Panc1 (cell line): ENCODE measurements at regions not wholly inside any gene's neighbourhood (a gene's known extent, or its start where the extent isn't known, plus 50 kb on each side); places are given as distances from the start of the nearest gene placed in this dataset.

Experiments
- ATAC-seq: fragments of 200-7000 bp; cut with Tn5 transposase; 2 replicates; pipeline ENCODE4 v1.9.1; 2020; ENCODE audit warnings: mild to moderate bottlenecking, moderate library complexity
- BruUV-seq: library from RNA; stranded (reverse); fragments of 400-500 nt; replicated peaks from 2 replicates; lab custom pipeline; 2021; lab: Mats Ljungman, UMichigan
- CTCF ChIA-PET: fragments of 300-600 bp; sonication (Branson Sonifier 250); formaldehyde crosslinking; loops from one replicate; lab custom pipeline; 2022; ENCODE audit warnings: antibody characterized with exemption; lab: Charles Lee
- POLR2A ChIA-PET: fragments of 300-600 bp; sonication (Branson Sonifier 250); formaldehyde crosslinking; loops from one replicate; lab custom pipeline; 2022; ENCODE audit warnings: antibody characterized with exemption; lab: Charles Lee
- DNase-seq: peaks from one replicate; pipeline ENCODE4 v3.0.0-alpha.2; 2010; ENCODE audit warnings: low read depth, low spot score
- H3K27ac ChIP-seq: 2 replicates; pipeline ENCODE4 v1.5.1; 2011; ENCODE audit warnings: mild to moderate bottlenecking, low read length, inconsistent platforms
- H3K27me3 ChIP-seq: fragments of 200-500 bp; sonication (Bioruptor generic); 2 replicates; pipeline ENCODE4 v1.6.0; 2014; ENCODE audit warnings: low read length, inconsistent platforms; ENCODE audit not compliant: control insufficient read depth, insufficient read depth
- H3K36me3 ChIP-seq: fragments of 200-500 bp; sonication (Bioruptor generic); 2 replicates; pipeline ENCODE4 v1.5.1; 2014; ENCODE audit warnings: inconsistent platforms, mild to moderate bottlenecking, low read length, moderate library complexity; ENCODE audit not compliant: control insufficient read depth, insufficient read depth
- H3K4me1 ChIP-seq: 2 replicates; pipeline ENCODE4 v1.5.1; 2011; ENCODE audit warnings: inconsistent platforms, mild to moderate bottlenecking, low read length, moderate library complexity; ENCODE audit not compliant: control insufficient read depth, insufficient read depth
- H3K4me3 ChIP-seq, 2 experiments: 2 replicates each; pipeline ENCODE4 v1.5.1; 2011 to 2012; ENCODE audit warnings: low read depth in 2 of 2, low read length in 2 of 2, mild to moderate bottlenecking in 2 of 2, inconsistent platforms in 1 of 2, moderate library complexity in 1 of 2
- H3K9me3 ChIP-seq: fragments of 200-500 bp; sonication (Bioruptor generic); 2 replicates; pipeline ENCODE4 v1.5.1; 2014; ENCODE audit warnings: low read depth, mild to moderate bottlenecking, inconsistent platforms, low read length, moderate library complexity; ENCODE audit not compliant: control insufficient read depth, insufficient read depth
- POLR2AphosphoS5 ChIP-seq: IDR thresholded peaks from 2 replicates; pipeline ENCODE4 v1.6.1; 2012; ENCODE audit warnings: mild to moderate bottlenecking, low read depth, low read length, moderate library complexity
- SIN3A ChIP-seq: IDR thresholded peaks from 2 replicates; pipeline ENCODE4 v1.6.1; 2012; ENCODE audit warnings: low read depth, mild to moderate bottlenecking, low read length, moderate library complexity, borderline replicate concordance; ENCODE audit not compliant: insufficient read depth
- TCF7L2 ChIP-seq: IDR thresholded peaks from 2 replicates; pipeline ENCODE4 v1.6.1; 2011; ENCODE audit warnings: mild to moderate bottlenecking, low read depth, low read length, inconsistent platforms
- in situ Hi-C: cut with HindIII; loops from 2 replicates; pipeline ENCODE4 v1.10.0; 2016; ENCODE audit warnings: low sequenced_read_pairs, low pct_unique_long_range_greater_than_20kb
- intact Hi-C: fragments of 100-400 bp; cut with micrococcal nuclease; formaldehyde crosslinking; loops from one replicate; pipeline ENCODE4 v1.10.0; 2022; ENCODE audit not compliant: unreplicated experiment
- TF ChIP-seq, protein P1 (sequence below): fragments of 450-650 bp; IDR thresholded peaks from 2 replicates; pipeline ENCODE4 v1.5.1; 2017; ENCODE audit warnings: mild to moderate bottlenecking
- TF ChIP-seq, protein P2 (sequence below), 2 experiments: IDR thresholded peaks; 2 replicates each; pipeline ENCODE4 v1.6.1; 2011 to 2012; ENCODE audit warnings: low read depth in 2 of 2, control low read depth in 1 of 2, low read length in 1 of 2, mild to moderate bottlenecking in 1 of 2, moderate library complexity in 1 of 2; ENCODE audit not compliant: insufficient read depth in 1 of 2

DNA sequence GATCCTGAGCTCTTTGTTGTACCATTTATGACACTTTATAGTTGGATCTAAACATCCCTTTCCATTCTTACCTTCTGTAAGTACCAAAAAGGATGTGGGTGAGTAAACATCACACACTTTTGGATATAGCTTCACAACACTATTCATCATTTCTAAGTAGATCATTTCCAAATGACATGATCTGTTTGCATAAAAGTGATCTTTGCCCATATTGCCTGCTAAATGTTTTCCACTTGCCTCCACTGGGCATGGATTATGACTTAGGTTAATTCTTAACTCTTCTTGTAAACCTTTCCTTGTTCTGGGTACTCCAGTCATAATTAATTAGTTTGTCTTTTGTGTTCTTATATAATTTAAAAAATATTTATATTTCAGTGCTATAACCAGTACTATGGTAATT lies 244.9 kb upstream of the AGA start:
- Histone ChIP-seq H3K4me3 (no peak overlapping the region), H3K27ac (no peak overlapping the region), H3K27me3 (no peaks in the 10 kb centered on the region), H3K36me3 (no peaks in the 10 kb centered on the region), H3K4me1 (no peaks in the 10 kb centered on the region), H3K9me3 (no peaks in the 10 kb centered on the region)
- ChIA-PET CTCF (no interaction called here), POLR2A (no interaction called here)
- BruUV-seq: no TSS peak
- no peak for ATAC-seq
- intact Hi-C loops: no loop called here
- in situ Hi-C loops: no loop called here
- no peak for DNase-seq
- TF ChIP-seq POLR2AphosphoS5: no peak
- TF ChIP-seq SIN3A: no peak

DNA sequence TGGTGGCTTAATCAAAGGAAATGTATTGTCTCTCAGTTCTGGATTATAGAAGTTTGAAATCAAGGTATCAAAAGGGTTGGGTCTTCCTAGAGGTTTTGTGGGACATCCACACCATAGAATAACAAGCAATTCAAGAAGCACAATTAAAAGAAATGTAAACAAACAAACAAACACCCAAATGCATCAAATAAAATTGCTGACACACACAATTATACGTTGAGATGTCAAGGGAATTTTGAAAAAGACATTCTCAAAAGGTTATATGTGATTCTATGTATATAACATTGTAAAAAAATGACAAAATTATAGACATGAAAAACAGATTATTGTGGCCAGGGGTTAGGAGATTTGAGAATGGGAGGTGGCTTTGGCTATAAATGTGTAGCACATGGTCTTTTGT lies 250.7 kb upstream of the AGA start:
- ATAC-seq (no peak), DNase-seq (no peak)
- Histone ChIP-seq H3K9me3 (no peaks in the 10 kb centered on the region), H3K27me3 (no peaks in the 10 kb centered on the region), H3K36me3 (no peaks in the 10 kb centered on the region), H3K4me1 (no peaks in the 10 kb centered on the region), H3K4me3 (no peak overlapping the region), H3K27ac (no peak overlapping the region)
- TF ChIP-seq SIN3A (no peak), TCF7L2 (no peak), POLR2AphosphoS5 (no peak)
- TF ChIP-seq, protein P1, sequence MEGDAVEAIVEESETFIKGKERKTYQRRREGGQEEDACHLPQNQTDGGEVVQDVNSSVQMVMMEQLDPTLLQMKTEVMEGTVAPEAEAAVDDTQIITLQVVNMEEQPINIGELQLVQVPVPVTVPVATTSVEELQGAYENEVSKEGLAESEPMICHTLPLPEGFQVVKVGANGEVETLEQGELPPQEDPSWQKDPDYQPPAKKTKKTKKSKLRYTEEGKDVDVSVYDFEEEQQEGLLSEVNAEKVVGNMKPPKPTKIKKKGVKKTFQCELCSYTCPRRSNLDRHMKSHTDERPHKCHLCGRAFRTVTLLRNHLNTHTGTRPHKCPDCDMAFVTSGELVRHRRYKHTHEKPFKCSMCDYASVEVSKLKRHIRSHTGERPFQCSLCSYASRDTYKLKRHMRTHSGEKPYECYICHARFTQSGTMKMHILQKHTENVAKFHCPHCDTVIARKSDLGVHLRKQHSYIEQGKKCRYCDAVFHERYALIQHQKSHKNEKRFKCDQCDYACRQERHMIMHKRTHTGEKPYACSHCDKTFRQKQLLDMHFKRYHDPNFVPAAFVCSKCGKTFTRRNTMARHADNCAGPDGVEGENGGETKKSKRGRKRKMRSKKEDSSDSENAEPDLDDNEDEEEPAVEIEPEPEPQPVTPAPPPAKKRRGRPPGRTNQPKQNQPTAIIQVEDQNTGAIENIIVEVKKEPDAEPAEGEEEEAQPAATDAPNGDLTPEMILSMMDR: no peak
- TF ChIP-seq, protein P2, sequence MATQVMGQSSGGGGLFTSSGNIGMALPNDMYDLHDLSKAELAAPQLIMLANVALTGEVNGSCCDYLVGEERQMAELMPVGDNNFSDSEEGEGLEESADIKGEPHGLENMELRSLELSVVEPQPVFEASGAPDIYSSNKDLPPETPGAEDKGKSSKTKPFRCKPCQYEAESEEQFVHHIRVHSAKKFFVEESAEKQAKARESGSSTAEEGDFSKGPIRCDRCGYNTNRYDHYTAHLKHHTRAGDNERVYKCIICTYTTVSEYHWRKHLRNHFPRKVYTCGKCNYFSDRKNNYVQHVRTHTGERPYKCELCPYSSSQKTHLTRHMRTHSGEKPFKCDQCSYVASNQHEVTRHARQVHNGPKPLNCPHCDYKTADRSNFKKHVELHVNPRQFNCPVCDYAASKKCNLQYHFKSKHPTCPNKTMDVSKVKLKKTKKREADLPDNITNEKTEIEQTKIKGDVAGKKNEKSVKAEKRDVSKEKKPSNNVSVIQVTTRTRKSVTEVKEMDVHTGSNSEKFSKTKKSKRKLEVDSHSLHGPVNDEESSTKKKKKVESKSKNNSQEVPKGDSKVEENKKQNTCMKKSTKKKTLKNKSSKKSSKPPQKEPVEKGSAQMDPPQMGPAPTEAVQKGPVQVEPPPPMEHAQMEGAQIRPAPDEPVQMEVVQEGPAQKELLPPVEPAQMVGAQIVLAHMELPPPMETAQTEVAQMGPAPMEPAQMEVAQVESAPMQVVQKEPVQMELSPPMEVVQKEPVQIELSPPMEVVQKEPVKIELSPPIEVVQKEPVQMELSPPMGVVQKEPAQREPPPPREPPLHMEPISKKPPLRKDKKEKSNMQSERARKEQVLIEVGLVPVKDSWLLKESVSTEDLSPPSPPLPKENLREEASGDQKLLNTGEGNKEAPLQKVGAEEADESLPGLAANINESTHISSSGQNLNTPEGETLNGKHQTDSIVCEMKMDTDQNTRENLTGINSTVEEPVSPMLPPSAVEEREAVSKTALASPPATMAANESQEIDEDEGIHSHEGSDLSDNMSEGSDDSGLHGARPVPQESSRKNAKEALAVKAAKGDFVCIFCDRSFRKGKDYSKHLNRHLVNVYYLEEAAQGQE (IDR thresholded peaks at IDR 0.05; ENCODE audit: insufficient read depth in 1 of 2, low read depth in 2 of 2, low read length in 1 of 2): no peak
- in situ Hi-C loops (no loop called here), intact Hi-C loops (no loop called here)
- CTCF ChIA-PET: no interaction called here
- POLR2A ChIA-PET: no interaction called here
- no TSS peak for BruUV-seq

DNA sequence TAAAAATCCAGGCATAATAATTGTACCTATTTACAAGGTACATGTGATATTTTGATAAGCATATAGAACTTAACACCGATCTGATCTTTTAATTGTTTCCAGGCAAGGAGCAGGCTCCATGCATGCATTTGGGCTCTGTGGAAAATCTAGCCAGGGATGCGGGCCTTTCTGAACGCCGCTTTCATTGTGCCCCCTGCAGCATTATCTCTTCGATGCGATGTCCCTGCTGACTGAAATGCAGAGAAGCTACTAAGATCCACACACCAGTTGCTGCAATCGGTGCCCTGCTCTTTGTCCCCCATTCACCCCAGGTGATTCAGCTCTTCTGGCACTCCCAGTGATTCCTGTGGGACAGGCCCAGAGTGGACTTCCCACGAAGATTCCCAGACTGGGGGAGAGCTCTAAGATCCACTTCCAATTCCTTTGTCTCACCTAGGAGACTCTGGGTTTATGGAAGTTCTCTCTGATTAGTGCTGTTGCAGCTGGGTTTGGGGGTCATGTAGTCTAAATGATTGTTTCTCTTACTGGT lies 254.3 kb upstream of the AGA start:
- Histone ChIP-seq H3K4me3 (no peak overlapping the region), H3K4me1 (no peaks in the 10 kb centered on the region), H3K27ac (no peak overlapping the region), H3K36me3 (no peaks in the 10 kb centered on the region), H3K27me3 (no peaks in the 10 kb centered on the region), H3K9me3 (no peaks in the 10 kb centered on the region)
- no peak for ATAC-seq
- ChIA-PET POLR2A (no interaction called here), CTCF (no interaction called here)
- BruUV-seq: no TSS peak
- in situ Hi-C loops (no loop called here), intact Hi-C loops (no loop called here)
- TF ChIP-seq POLR2AphosphoS5 (no peak), TCF7L2 (no peak), SIN3A (no peak)
- TF ChIP-seq, protein P1: no peak
- TF ChIP-seq, protein P2 (IDR thresholded peaks at IDR 0.05; ENCODE audit: insufficient read depth in 1 of 2, low read depth in 2 of 2, low read length in 1 of 2): no peak
- DNase-seq: no peak
